CMK (cell line): ENCODE measurements at regions not wholly inside any gene's neighbourhood (a gene's known extent, or its start where the extent isn't known, plus 50 kb on each side); places are given as distances from the start of the nearest gene placed in this dataset.
A peak's percentile ranks its signal among the peaks of the same experiment; 100 is the strongest.
"Not testable (repeated sequence)": the region's sequence is repeated elsewhere in the genome, so short reads cannot be mapped to it uniquely, and the experiment has no call there.

Source experiments
- DNase-seq: peaks from one replicate; pipeline ENCODE4 v3.0.0-alpha.2; 2010; ENCODE audit warnings: low read depth

- peak; percentile 26 for DNase-seq
Observed at GRCh38 chr21:33121715-33122475, 52.0 kb downstream of the OLIG1 start.

DNA sequence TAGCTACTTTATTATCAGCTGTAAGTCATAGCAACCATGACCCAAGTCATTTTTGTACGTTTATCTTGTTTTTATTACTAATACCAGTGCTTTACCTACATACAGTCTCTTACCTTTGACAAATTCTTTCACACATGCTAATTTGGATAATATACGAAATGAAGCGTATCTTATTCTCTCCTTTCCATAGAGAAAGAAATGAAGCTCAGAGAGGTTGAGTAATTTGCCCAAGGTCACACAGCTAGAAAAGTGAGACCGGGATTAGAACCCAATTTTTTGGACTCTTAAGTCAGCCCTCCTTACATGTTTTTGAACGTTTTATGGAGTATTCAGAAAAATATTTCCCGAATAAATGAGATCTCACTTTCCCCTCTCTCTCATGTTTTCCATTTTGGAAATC is 52.6 kb downstream of the OLIG1 start:
- DNase-seq: no peak

DNA sequence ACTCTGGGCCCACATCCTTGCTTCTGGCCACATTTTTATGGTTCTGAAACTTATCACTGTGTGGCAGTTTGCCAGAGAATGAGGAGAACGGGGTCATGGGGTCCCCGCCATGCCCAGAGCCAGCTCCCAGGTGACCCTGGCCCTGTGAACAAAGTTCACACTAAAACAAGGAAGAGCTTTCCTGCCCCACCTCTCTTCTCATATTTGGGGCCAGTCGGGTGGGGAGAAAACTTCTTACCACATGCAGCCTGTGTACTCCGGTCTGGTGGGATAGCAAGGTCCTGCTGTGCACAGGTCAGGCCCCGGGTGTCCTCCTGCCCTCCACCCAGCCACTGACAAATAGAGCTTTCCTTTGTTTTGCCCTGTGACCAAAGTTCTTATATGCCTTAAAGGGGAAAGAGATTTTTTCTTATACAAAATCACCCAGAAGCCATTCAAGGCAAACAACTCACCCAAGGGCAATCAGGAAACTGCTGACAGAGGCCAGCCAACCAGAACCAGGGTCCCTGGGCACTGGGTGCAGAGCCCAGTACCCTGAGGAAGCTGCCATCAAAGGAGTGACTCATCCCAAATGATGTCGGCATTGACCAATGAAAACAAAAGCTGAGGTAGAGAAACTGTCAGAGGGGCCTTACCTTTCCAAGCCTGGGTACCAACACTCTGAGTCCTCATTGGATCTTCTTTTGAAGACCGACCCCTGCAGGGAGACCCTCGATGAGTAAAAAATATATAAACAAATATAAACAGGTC is 53.6 kb downstream of the OLIG1 start:
- no peak for DNase-seq

DNA sequence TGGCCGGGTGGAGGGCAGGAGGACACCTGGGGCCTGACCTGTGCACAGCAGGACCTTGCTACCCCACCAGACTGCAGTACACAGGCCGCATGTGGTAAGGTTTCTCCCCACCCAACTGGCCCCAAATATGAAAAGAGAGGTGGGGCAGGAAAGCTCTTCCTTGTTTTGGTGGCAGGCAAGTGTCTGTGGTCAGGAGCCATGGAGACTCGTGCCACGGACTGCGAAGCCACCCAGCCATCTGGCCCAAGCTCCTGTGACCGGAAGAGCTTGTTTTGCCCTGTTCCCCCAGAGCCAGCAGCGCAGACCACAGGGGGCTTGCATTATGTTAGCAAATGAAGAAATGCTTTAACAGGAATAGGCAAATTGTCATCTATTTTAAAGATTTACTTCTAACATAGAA is 54.9 kb downstream of the OLIG1 start:
- peak; percentile 11 for DNase-seq

DNA sequence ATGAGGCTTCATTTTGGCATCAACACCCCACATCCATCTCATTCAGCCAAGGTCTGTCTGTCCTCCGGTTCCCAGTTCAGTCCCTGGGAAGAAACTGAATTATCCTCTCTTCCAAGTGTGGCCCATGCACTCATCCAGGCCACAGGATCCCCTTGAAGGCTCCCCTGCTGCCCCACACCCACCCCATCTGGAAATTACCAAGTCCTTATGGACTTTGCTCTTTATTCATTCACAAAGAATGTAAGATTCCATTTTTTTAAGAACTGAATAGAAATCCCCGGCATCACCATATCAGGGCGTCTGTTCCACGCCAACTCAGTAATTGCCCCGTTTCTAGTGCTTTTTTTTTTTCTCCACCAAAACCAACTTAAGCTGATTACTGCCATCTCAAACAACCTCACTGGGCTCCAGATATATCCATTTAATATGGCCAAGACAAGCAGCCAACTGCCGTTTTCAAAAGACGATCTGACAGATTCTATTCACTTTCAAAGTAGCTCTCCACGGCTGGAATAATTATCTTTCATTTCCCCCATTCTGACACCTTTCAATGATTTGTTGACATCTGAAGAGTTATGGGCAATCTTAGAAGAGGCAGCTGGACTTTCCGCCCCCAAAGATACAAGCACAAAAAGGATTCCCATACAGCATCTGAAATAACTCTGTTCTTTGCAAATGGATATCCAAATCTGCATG is 55.9 kb downstream of the OLIG1 start:
- DNase-seq: no peak

- no peak for DNase-seq
Observed at GRCh38 chr21:33126569-33126968, 56.6 kb downstream of the OLIG1 start.

GRCh38 chr21:33127154-33127867 is 57.4 kb downstream of the OLIG1 start:
- peak; percentile 59 for DNase-seq

DNA sequence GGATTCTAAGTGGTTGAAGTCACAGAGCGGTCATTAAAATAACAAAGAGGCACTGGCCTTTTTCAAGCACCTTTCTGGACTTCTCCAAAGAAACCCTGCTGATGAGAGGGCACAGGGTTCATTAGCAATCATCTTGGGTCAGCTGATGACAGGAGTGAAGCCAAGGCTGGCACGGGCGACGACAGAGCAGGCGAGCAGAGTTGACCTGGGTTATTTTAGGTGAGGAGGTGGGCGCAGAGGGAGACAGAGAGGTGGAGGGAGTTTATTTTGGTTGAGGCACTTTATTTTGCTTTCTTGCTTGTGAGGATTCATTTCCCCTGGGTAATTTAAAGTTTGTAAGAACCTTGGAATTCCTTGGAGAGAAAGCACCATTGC is 57.9 kb downstream of the OLIG1 start:
- no peak for DNase-seq

DNA sequence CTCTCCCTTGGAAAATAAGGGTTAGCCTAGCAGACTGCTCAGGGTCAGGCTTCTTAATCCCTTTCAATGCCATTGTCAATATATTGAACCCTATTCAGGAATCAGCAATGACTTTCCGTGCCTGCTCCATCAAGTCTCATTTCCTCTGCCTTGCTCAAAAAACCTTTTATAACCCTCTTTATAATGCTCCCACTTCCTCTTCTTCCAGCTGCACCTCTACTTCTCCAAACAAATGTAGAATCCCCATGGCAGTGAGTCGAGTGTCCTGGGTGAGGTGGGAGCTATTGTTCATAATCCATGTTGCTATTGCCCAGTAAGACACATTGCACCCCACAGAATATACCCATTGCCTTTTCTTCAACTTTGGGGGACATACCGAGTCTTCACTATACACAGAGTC is 58.6 kb downstream of the OLIG1 start:
- DNase-seq: no peak

GRCh38 chr21:33132054-33132453 is 62.1 kb downstream of the OLIG1 start:
- no peak for DNase-seq

DNA sequence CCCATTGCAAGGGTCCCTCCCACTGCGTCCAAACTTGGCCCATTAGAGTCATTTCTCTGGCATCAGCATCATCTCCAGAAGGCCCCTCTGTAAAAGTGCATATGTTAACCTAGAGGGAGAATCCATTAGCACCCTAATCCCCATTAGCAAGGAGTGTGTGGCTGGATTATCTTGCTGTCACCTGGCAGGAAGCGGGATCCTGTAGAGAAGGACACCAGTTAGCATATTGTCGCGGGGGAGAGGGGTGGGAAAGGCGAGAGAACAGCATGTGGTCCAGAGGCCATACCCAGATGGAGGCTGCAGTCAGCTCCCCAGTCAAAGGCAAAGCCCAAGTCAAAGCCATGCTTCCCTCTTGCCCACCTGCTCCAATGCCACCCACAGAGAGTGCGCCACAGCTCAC is 64.0 kb downstream of the OLIG1 start:
- no peak for DNase-seq

GRCh38 chr21:33135925-33136324 is 66.0 kb downstream of the OLIG1 start:
- no peak for DNase-seq

DNA sequence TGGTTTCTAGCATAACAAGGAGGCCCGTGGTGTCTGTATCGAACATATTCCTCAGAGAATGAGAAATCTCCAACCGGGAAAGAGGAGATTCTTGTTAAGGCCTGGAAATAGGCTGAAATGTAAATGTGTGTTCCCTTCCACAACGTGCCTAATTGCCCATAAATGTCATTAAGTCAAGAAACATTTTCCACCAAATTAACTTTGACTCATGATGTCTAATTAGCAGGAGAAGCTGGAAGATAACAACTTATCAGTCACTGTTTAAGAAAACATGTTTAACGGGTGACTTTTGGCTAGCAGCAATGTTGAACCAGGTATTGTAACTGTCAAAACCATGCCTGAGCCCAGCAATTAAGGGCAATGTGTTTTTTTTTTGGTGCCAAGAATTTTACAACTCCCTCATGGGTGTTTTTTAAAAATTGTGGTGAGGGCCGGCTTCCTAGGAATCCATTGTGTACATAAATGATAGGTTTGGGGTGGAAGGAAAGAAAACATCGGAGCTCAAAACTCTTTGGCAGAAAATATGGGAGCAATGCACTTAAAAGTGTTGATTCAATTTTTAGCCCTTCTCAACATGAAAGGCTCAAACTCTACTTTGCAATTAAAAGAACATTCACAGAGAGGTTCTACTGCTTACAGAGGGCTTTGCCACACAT is 67.0 kb downstream of the OLIG1 start:
- DNase-seq: no peak

GRCh38 chr21:33139084-33139483 is 69.1 kb downstream of the OLIG1 start:
- DNase-seq: no peak

DNA sequence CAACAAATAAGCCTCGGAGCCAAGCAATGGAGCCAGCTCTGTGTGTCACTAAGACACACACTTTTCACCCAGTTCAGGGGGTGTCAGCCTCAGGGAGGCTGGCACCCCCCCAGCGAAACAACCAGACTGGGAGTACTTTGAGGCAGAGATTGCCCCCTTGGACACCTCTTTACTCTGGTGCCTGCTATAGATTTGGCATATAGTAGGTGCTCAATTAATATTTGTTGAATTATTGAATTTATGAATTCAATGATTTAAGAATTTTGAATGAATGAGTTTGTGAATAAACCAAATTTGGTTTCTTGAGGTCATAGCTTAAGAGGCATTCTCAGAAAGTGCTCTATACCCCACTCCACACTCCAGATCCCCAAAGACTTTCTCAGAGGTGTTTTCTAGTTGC is 70.3 kb downstream of the OLIG1 start:
- DNase-seq: no peak

DNA sequence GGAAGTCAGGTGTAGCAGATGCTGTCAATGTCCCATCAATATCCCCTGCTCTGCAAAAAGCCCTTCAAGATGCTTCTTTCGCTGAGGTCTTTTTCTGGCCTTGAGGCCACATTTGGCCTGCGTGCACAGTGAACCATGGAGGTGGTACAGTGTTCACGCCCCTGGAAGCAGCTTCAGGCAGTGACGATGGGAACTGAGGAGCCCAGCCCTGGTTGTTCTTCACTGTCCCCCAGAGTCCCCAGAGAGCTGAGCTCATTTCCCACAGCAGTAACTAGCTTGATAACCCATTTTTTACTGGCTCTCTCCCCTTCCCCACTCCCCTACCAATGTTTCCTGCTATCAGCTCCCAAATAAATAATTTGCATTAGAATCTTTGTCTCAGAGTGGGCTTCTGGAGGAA is 76.5 kb downstream of the OLIG1 start:
- DNase-seq: no peak

- DNase-seq: no peak
Observed at GRCh38 chr21:33149181-33149580, 79.2 kb downstream of the OLIG1 start.

- DNase-seq: not testable (repeated sequence)
Observed at GRCh38 chr21:33150968-33151367, 78.8 kb upstream of the IFNAR2 start.

DNA sequence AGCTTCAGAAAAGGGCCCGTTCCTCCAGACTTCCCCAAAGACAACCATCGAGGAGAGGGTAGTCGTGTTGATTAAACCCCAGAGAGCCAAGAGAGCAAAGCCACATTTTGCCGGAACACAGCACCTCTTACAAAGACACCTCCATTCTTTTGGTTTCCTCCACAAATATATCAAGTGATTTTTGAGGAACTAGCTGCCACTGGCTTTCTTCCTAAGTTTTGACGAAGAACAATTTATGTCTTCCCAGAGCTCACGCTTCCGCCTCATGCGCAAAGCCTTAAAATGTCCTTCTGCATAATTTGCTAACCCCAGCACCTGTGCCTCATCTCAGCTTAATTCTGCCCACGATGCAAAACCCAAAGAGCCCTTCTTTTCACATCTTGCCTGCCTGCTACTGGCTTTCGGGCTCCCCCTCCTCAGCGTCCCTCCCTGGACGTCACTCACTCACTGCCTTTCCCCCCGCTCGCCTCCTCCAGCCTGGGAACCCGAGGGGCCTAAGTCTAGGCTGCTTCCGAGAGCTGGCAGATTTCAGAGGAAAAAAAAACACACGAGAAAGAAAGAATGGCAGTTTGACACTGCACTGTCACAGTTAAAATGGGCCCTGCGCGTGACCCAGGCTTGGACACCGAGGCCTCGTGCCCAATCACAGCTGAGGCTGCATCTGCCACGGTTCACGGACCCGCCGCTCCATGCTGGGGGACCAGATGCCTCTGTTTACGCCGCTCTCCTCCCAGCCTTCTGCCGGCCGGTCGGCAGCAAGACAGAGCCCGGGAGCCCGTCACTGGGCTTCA is 77.6 kb upstream of the IFNAR2 start:
- DNase-seq: no peak

DNA sequence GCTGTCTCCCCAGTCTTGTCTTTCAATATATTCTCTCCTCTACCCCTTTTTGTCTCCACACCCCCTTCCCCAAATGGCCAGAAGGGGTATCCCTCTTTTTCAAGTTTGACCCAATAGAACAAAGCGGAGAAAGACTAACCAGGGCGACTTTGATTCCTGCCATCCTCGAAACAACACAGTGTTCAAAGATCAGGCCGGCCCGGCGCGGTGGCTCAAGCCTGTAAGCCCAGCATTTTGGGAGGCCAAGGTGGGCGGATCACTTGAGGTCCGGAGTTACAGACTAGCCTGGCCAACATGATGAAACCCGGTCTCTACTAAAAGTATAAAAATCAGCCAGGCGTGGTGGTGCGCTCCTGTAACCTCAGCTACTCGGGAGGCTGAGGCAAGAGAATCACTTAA is 77.0 kb upstream of the IFNAR2 start:
- no peak for DNase-seq

- DNase-seq: no peak
Observed at GRCh38 chr21:33155005-33155404, 74.7 kb upstream of the IFNAR2 start.
